Heart left ventricle (tissue), 16 donors: ENCODE measurements at regions not wholly inside any gene's neighbourhood (a gene's known extent, or its start where the extent isn't known, plus 50 kb on each side); places are given as distances from the start of the nearest gene placed in this dataset.
A peak's percentile ranks its signal among the peaks of the same experiment; 100 is the strongest.

ENCODE experiments used
- ATAC-seq, 4 donors: fragments of 200-7000 bp; cut with Tn5 transposase; one replicate each; pipeline ENCODE4 v1.9.1; 2020 to 2022; ENCODE audit warnings: moderate library complexity in 4 of 4, mild to moderate bottlenecking in 3 of 4, moderate number of reproducible peaks in 1 of 4
- DNase-seq, 5 donors: peaks; one replicate each; pipeline ENCODE4 v3.0.0-alpha.2; 2020
- H3K27ac ChIP-seq, 12 donors: fragments of 200-600 bp; sonication (generic) in 4 of 12; one replicate each; pipeline versions ENCODE4 v1.5.0 to v1.8.0; 2016 to 2022; ENCODE audit warnings: mild to moderate bottlenecking in 2 of 12
- H3K27me3 ChIP-seq, 9 donors: fragments of 200-600 bp; sonication (generic) in 2 of 9; one replicate each; pipeline versions ENCODE4 v1.5.1 to v1.8.0; 2016 to 2022; ENCODE audit warnings: mild to moderate bottlenecking in 3 of 9
- H3K36me3 ChIP-seq, 9 donors: fragments of 200-600 bp; sonication (generic) in 2 of 9; one replicate each; pipeline versions ENCODE4 v1.5.0 to v1.8.0; 2018 to 2022; ENCODE audit warnings: mild to moderate bottlenecking in 2 of 9
- H3K4me1 ChIP-seq, 12 donors: fragments of 200-600 bp; sonication (generic) in 4 of 12; one replicate each; pipeline versions ENCODE4 v1.5.0 to v1.8.0; 2016 to 2022; ENCODE audit warnings: mild to moderate bottlenecking in 3 of 12
- H3K4me3 ChIP-seq, 12 donors: fragments of 200-600 bp; sonication (generic) in 4 of 12; one replicate each; pipeline versions ENCODE4 v1.5.0 to v1.8.0; 2017 to 2022; ENCODE audit warnings: mild to moderate bottlenecking in 9 of 12, moderate library complexity in 4 of 12
- H3K9me3 ChIP-seq, 12 donors: fragments of 200-600 bp; sonication (generic) in 4 of 12; one replicate each; pipeline versions ENCODE4 v1.5.0 to v1.8.0; 2016 to 2022; ENCODE audit warnings: mild to moderate bottlenecking in 1 of 12
- POLR2A ChIP-seq, 2 donors: fragments of 450-650 bp; IDR thresholded peaks; one replicate each; pipeline ENCODE4 v1.6.1; 2017; ENCODE audit warnings: antibody characterized with exemption in 2 of 2, mild to moderate bottlenecking in 2 of 2, moderate library complexity in 2 of 2
- WGBS, 4 donors: extraction: QIAGEN DNeasy Blood & Tissue Kit in 2 of 4; methylation state at CpG; one replicate each; pipeline versions ENCODE4 v1.1.5 to v1.1.7; 2013 to 2018; 5-methylcytosine and 5-hydroxymethylcytosine counted together
- intact Hi-C, 10 donors: fragments of 100-400 bp; cut with DNase I; formaldehyde crosslinking; loops; one replicate each; pipeline versions ENCODE4 v1.11.1 to v1.14.2; 2022
- TF ChIP-seq, protein P1 (sequence below), 12 donors: fragments of 200-600 bp; sonication (generic) in 4 of 12; IDR thresholded peaks; one replicate each; pipeline versions ENCODE4 v1.5.0 to v1.8.0; 2018 to 2022; ENCODE audit warnings: antibody characterized with exemption in 12 of 12, mild to moderate bottlenecking in 5 of 12
- donor health status: ischemic (EF 13 %, LVEDD 7.1; RV severe dilation, severe dysfunction).
- donor health status: healthy with polysubstance abuse.
- donor health status: DM: no; HTN: yes; CAD: no.
- donor health status: DM: no; HTN: no; CAD: no.
- donor health status: ischemic (EF 25% LVEDD 6.9; RV normal size, moderate dysfunction).
- donor health status: ischemic (EF 25% LVEDD 5.7; RV mildly dilated, moderate dysfunction).
- donor health status: healthy.
- donor health status: DM: yes; HTN: yes; CAD: no.
- donor health status: ischemic (EF 35%, LVEDD 5.7; RV mildly dilated, moderate dysfunction).
- donor health status: nonischemic (EF 11% LVEDD 7.7; RV severe dilation, severe dysfunction).
- donor health status: DM: yes; HTN: yes; CAD: no.
- donor health status: PGD.
- donor health status: ischemic (EF 29% LVEDD 5.4; RV normal size, mild dysfunction).
- donor health status: nonischemic (EF 23%, LVEDD 6.1; RV moderate dilation, normal function).

DNA sequence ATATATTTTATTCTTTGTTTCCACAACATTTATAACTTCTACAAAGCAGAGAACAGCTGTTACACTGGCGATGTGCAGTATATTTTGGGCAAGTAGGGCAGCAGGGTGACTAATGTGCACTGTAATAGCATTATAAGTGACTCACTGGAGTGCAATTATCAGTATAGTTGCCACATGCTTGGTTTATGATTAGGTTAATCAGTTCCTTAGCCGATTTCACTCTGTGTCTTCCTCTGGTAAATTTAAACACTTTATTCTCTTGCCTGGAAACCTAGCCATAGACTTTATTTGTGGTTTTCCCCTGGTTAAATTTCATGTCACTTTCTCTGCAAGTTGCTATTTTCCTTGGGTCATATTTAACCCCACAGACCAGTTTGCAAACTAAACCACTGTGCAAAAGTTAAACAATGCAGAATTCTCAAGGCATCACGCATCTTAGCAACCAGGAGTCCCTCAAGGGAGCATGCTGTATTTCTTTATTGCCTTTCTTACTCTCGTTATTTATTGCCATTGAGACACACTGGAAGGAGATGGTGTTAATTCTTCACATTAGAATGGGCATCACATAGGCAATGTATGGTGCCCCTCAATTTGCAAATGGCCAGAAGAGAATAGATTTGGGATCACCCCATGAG is 690.2 kb upstream of the DPPA4 start:
- peaks cover 0 to 18% (median 0%) of the 10 kb centered on the region in 12 donors for H3K9me3 ChIP-seq
- peak in 1 of 5 donors; percentile 6 for DNase-seq
- no peaks in the 10 kb centered on the region for H3K36me3 ChIP-seq
- 51 to 59% (median 54%) methylated on average over 4 of the region's 4 CpGs for WGBS, 4 donors
- intact Hi-C loops: no loop called here
- peaks cover 0 to 3% (median 0%) of the 10 kb centered on the region in 12 donors for H3K4me1 ChIP-seq
- peak in 3 of 4 donors; percentile 44 to 87 (median 72) for ATAC-seq
- peak overlapping the region in 1 of 12 donors; percentile 51 for H3K27ac ChIP-seq
- no peaks in the 10 kb centered on the region for H3K27me3 ChIP-seq
- H3K4me3 ChIP-seq: no peak overlapping the region
- TF ChIP-seq, protein P1, sequence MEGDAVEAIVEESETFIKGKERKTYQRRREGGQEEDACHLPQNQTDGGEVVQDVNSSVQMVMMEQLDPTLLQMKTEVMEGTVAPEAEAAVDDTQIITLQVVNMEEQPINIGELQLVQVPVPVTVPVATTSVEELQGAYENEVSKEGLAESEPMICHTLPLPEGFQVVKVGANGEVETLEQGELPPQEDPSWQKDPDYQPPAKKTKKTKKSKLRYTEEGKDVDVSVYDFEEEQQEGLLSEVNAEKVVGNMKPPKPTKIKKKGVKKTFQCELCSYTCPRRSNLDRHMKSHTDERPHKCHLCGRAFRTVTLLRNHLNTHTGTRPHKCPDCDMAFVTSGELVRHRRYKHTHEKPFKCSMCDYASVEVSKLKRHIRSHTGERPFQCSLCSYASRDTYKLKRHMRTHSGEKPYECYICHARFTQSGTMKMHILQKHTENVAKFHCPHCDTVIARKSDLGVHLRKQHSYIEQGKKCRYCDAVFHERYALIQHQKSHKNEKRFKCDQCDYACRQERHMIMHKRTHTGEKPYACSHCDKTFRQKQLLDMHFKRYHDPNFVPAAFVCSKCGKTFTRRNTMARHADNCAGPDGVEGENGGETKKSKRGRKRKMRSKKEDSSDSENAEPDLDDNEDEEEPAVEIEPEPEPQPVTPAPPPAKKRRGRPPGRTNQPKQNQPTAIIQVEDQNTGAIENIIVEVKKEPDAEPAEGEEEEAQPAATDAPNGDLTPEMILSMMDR (IDR thresholded peaks at IDR 0.05): no peak
- TF ChIP-seq POLR2A (IDR thresholded peaks at IDR 0.05): no peak

DNA sequence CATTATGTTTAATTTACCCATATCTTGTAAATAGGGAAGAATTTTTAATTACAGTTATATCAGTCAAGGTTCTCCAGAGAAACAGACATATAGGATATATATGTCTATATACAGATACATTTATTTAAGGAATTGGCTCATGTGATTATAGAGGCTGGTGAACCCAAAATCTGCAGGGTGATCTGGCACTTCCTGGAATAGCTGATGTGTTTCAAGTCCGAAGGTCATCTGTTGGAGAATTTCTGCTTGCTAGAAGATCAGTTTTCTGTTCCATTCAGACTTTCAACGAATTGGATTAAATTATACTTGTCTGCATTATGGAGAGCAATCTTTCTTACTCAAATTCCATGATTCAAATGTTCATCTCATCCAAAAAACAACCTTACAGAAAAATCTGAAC is 694.6 kb upstream of the DPPA4 start:
- Histone ChIP-seq H3K9me3 (peaks cover 0 to 5% (median 0%) of the 10 kb centered on the region in 12 donors), H3K27me3 (no peaks in the 10 kb centered on the region), H3K36me3 (no peaks in the 10 kb centered on the region), H3K4me3 (no peak overlapping the region), H3K4me1 (peaks cover 0 to 2% (median 0%) of the 10 kb centered on the region in 12 donors), H3K27ac (no peak overlapping the region)
- 59 to 71% (median 69%) methylated on average over 2 of the region's 2 CpGs for WGBS, 4 donors
- intact Hi-C loops: no loop called here
- DNase-seq (no peak), ATAC-seq (no peak)
- TF ChIP-seq, protein P1 (IDR thresholded peaks at IDR 0.05): no peak
- TF ChIP-seq POLR2A (IDR thresholded peaks at IDR 0.05): no peak

DNA sequence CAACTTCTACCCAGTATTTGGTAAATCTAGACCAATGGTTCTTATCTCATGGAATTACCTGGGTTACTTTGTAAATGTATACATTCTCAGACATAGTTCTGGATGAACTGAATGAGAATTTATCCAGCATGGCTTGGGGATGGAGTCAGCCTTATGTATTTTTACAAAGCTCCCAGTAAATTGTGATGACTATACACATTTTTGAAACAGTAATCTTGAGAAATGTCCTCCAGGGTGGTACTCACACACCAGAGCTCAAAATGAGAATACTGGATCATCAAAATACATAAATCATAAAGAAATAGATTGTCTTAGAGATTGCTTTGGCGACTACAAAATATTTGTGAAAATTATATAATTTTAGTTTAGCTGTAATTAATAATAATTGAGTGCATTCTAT is 722.1 kb upstream of the DPPA4 start:
- no peak for ATAC-seq
- H3K9me3 ChIP-seq: peaks cover 0 to 11% (median 0%) of the 10 kb centered on the region in 12 donors
- H3K4me3 ChIP-seq: no peak overlapping the region
- H3K27me3 ChIP-seq: no peaks in the 10 kb centered on the region
- DNase-seq: no peak
- H3K36me3 ChIP-seq: no peaks in the 10 kb centered on the region
- H3K27ac ChIP-seq: no peak overlapping the region
- 69 to 80% (median 74%) methylated on average over 1 of the region's 1 CpG for WGBS, 4 donors
- intact Hi-C loops: no loop called here
- no peaks in the 10 kb centered on the region for H3K4me1 ChIP-seq
- TF ChIP-seq, protein P1 (IDR thresholded peaks at IDR 0.05): no peak
- no peak for TF ChIP-seq POLR2A (IDR thresholded peaks at IDR 0.05)

DNA sequence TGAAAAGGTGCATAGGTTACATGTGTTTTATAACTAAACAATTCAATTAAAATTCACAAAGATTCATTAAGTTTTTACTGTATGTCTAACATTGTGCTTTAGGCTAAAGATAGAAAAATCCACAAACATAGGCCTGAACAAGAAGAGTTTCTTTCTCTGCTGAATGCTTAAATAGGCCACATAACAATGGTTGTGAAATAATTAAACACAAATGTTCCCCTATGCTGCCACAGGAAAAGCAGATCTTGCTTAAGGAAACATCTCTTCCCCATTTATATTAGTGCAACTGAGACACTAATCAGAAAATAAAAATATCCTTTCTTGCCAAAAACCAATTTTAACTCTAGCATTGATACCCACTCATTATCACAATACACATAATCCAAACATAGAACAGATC is 725.4 kb upstream of the DPPA4 start:
- H3K4me1 ChIP-seq: peaks cover 0 to 5% (median 0%) of the 10 kb centered on the region in 12 donors
- intact Hi-C loops: no loop called here

More for the DNA sequence above, 725.4 kb upstream of the DPPA4 start:
- Histone ChIP-seq H3K4me3 (no peak overlapping the region), H3K27me3 (no peaks in the 10 kb centered on the region), H3K27ac (no peak overlapping the region), H3K9me3 (no peaks in the 10 kb centered on the region), H3K36me3 (no peaks in the 10 kb centered on the region)
- DNase-seq: no peak
- ATAC-seq: no peak
- TF ChIP-seq, protein P1 (IDR thresholded peaks at IDR 0.05): no peak
- no peak for TF ChIP-seq POLR2A (IDR thresholded peaks at IDR 0.05)
